Mesenchymal stem cell (in vitro differentiated cells and primary cell): ENCODE measurements at regions not wholly inside any gene's neighbourhood (a gene's known extent, or its start where the extent isn't known, plus 50 kb on each side); places are given as distances from the start of the nearest gene placed in this dataset.
"Not testable (repeated sequence)": the region's sequence is repeated elsewhere in the genome, so short reads cannot be mapped to it uniquely, and the experiment has no call there.

Experiments used
- DNase-seq: peaks from one replicate; pipeline ENCODE4 v3.0.0-alpha.2; 2013
- H2AFZ ChIP-seq: one replicate; pipeline ENCODE4 v1.6.1; 2013; ENCODE audit warnings: low read depth, mild to moderate bottlenecking, control low read depth, inconsistent platforms, low read length, moderate library complexity
- H2AK5ac ChIP-seq: 2 replicates; pipeline ENCODE4 v1.6.1; 2013; ENCODE audit warnings: low read length, moderate library complexity, mild to moderate bottlenecking, inconsistent platforms; ENCODE audit not compliant: severe bottlenecking
- H2BK120ac ChIP-seq: one replicate; pipeline ENCODE4 v1.6.1; 2013; ENCODE audit warnings: low read depth, mild to moderate bottlenecking, inconsistent platforms, low read length, moderate library complexity
- H2BK12ac ChIP-seq, 2 experiments: one replicate each; pipeline ENCODE4 v1.6.1; 2013; ENCODE audit warnings: inconsistent platforms in 2 of 2, low read length in 2 of 2, mild to moderate bottlenecking in 2 of 2, moderate library complexity in 2 of 2, control low read depth in 1 of 2
- H2BK15ac ChIP-seq: one replicate; pipeline ENCODE4 v1.6.1; 2013; ENCODE audit warnings: mild to moderate bottlenecking, low read depth, inconsistent platforms; ENCODE audit not compliant: poor library complexity, severe bottlenecking
- H2BK5ac ChIP-seq: 2 replicates; pipeline ENCODE4 v1.6.1; 2013; ENCODE audit warnings: low read depth, mild to moderate bottlenecking, low read length, control low read depth, inconsistent platforms; ENCODE audit not compliant: poor library complexity, severe bottlenecking
- H3K14ac ChIP-seq, 2 experiments: one replicate each; pipeline ENCODE4 v1.6.1; 2013; ENCODE audit warnings: inconsistent platforms in 2 of 2, low read length in 2 of 2, control low read depth in 1 of 2, mild to moderate bottlenecking in 1 of 2, moderate library complexity in 1 of 2
- H3K18ac ChIP-seq, 2 experiments: one replicate each; pipeline ENCODE4 v1.6.1; 2013; ENCODE audit warnings: inconsistent platforms in 2 of 2, low read length in 2 of 2, control low read depth in 1 of 2, low read depth in 1 of 2, mild to moderate bottlenecking in 1 of 2
- H3K23ac ChIP-seq, 2 experiments: one replicate each; pipeline ENCODE4 v1.6.1; 2013; ENCODE audit warnings: inconsistent platforms in 2 of 2, low read length in 2 of 2, mild to moderate bottlenecking in 2 of 2, moderate library complexity in 2 of 2, control low read depth in 1 of 2
- H3K27ac ChIP-seq: 2 replicates; pipeline ENCODE4 v1.5.1; 2013; ENCODE audit warnings: mild to moderate bottlenecking, moderate library complexity, low read length, control low read depth, inconsistent platforms; ENCODE audit not compliant: poor library complexity, severe bottlenecking
- H3K27me3 ChIP-seq, 2 experiments: 2 replicates each; pipeline versions ENCODE4 v1.6.1 to v1.7.0; 2013; ENCODE audit warnings: low read length in 2 of 2, mild to moderate bottlenecking in 2 of 2, moderate library complexity in 2 of 2, control low read depth in 1 of 2, inconsistent platforms in 1 of 2; ENCODE audit not compliant: control insufficient read depth in 1 of 2, insufficient read depth in 1 of 2
- H3K36me3 ChIP-seq, 2 experiments: 2 replicates each; pipeline versions ENCODE4 v1.6.1 to v1.7.0; 2013; ENCODE audit warnings: low read length in 2 of 2, control low read depth in 1 of 2, inconsistent platforms in 1 of 2, low read depth in 1 of 2, mild to moderate bottlenecking in 1 of 2; ENCODE audit not compliant: insufficient read depth in 2 of 2, control insufficient read depth in 1 of 2
- H3K4ac ChIP-seq, 2 experiments: one replicate each; pipeline ENCODE4 v1.6.1; 2013; ENCODE audit warnings: inconsistent platforms in 2 of 2, low read length in 2 of 2, mild to moderate bottlenecking in 2 of 2, moderate library complexity in 2 of 2, control low read depth in 1 of 2, low read depth in 1 of 2
- H3K4me1 ChIP-seq: 2 replicates; pipeline ENCODE4 v1.6.1; 2013; ENCODE audit warnings: low read depth, low read length, control low read depth; ENCODE audit not compliant: control insufficient read depth, insufficient read depth
- H3K4me2 ChIP-seq: 2 replicates; pipeline ENCODE4 v1.6.1; 2013; ENCODE audit warnings: low read length, mild to moderate bottlenecking, inconsistent platforms; ENCODE audit not compliant: poor library complexity, severe bottlenecking
- H3K4me3 ChIP-seq, 2 experiments: 2 replicates each; pipeline versions ENCODE4 v1.5.1 to v1.7.0; 2013; ENCODE audit warnings: low read length in 2 of 2, mild to moderate bottlenecking in 2 of 2, control low read depth in 1 of 2, low read depth in 1 of 2; ENCODE audit not compliant: insufficient read depth in 1 of 2
- H3K79me1 ChIP-seq: replicated peaks from 2 replicates; pipeline ENCODE4 v1.6.1; 2013; ENCODE audit warnings: mild to moderate bottlenecking, control low read depth, low read length, inconsistent platforms; ENCODE audit not compliant: poor library complexity, severe bottlenecking
- H3K9ac ChIP-seq: 2 replicates; pipeline ENCODE4 v1.7.0; 2013; ENCODE audit warnings: mild to moderate bottlenecking, low read length, moderate library complexity
- H3K9me3 ChIP-seq: 2 replicates; pipeline ENCODE4 v1.7.0; 2013; ENCODE audit warnings: mild to moderate bottlenecking, low read length; ENCODE audit not compliant: control insufficient read depth
- H4K8ac ChIP-seq: one replicate; pipeline ENCODE4 v1.6.1; 2013; ENCODE audit warnings: inconsistent platforms, mild to moderate bottlenecking, low read length, moderate library complexity
- H4K91ac ChIP-seq: one replicate; pipeline ENCODE4 v1.6.1; 2013; ENCODE audit warnings: mild to moderate bottlenecking, low read length, inconsistent platforms
- WGBS: methylation state at CpG from one replicate; pipeline ENCODE4 v1.1.7; 2013; ENCODE audit warnings: mixed read lengths; 5-methylcytosine and 5-hydroxymethylcytosine counted together

GRCh38 chr6:137811121-137811915 lies 55.7 kb upstream of the TNFAIP3 start:
- Histone ChIP-seq H3K9ac (peak overlapping the region; percentile 62), H3K14ac (no peak overlapping the region), H3K36me3 (no peaks in the 10 kb centered on the region), H2BK15ac (no peak overlapping the region), H3K4me1 (peaks cover 8% of the 10 kb centered on the region), H2AFZ (no peak overlapping the region), H4K91ac (no peak overlapping the region), H3K18ac (peak overlapping the region in 1 of 2 experiments; percentile 91), H3K23ac (no peak overlapping the region), H2BK120ac (peak overlapping the region; percentile 68), H2BK5ac (no peak overlapping the region), H3K9me3 (no peaks in the 10 kb centered on the region), H3K4ac (peak overlapping the region in 1 of 2 experiments; percentile 68), H3K4me3 (peak overlapping the region in 1 of 2 experiments; percentile 38), H3K4me2 (peak overlapping the region; percentile 45), H4K8ac (peak overlapping the region; percentile 35), H2BK12ac (peak overlapping the region in 1 of 2 experiments; percentile 21), H2AK5ac (no peak overlapping the region), H3K27ac (peak overlapping the region; percentile 25), H3K27me3 (no peaks in the 10 kb centered on the region), H3K79me1 (no peaks in the 10 kb centered on the region)
- DNase-seq = peak; percentile 99
- WGBS = 28% methylated on average over 13 of the region's 13 CpGs

- Histone ChIP-seq H3K36me3 (no peaks in the 10 kb centered on the region), H2BK12ac (no peak overlapping the region), H2AFZ (no peak overlapping the region), H3K9me3 (no peaks in the 10 kb centered on the region), H2BK120ac (no peak overlapping the region), H3K79me1 (no peaks in the 10 kb centered on the region), H2BK5ac (no peak overlapping the region), H2BK15ac (no peak overlapping the region), H4K8ac (no peak overlapping the region), H3K23ac (no peak overlapping the region), H3K4me2 (peak overlapping the region; percentile 45), H3K27ac (no peak overlapping the region), H3K27me3 (no peaks in the 10 kb centered on the region), H3K9ac (peak overlapping the region; percentile 62), H3K14ac (no peak overlapping the region), H3K18ac (peak overlapping the region in 1 of 2 experiments; percentile 91), H2AK5ac (no peak overlapping the region), H3K4me3 (no peak overlapping the region), H4K91ac (no peak overlapping the region), H3K4ac (peak overlapping the region in 1 of 2 experiments; percentile 68), H3K4me1 (peaks cover 8% of the 10 kb centered on the region)
- 28% methylated on average over 4 of the region's 6 CpGs for WGBS
- DNase-seq = no peak
These were observed 55.0 kb upstream of the TNFAIP3 start for GRCh38 chr6:137811916-137812553.

- no peak overlapping the region for H3K4ac ChIP-seq
- 97% methylated on average over 2 of the region's 4 CpGs for WGBS
These were observed 53.6 kb upstream of the TNFAIP3 start for GRCh38 chr6:137813308-137813970.

GRCh38 chr6:137814030-137814429 lies 53.0 kb upstream of the TNFAIP3 start:
- not testable (repeated sequence) for H2BK5ac ChIP-seq, H3K9me3 ChIP-seq, H3K4me3 ChIP-seq, H2AK5ac ChIP-seq, H2BK12ac ChIP-seq, H3K27ac ChIP-seq, H3K14ac ChIP-seq, H4K91ac ChIP-seq, H3K27me3 ChIP-seq, H3K4me2 ChIP-seq, H3K4me1 ChIP-seq, H2BK15ac ChIP-seq, H3K18ac ChIP-seq, H3K79me1 ChIP-seq, H2AFZ ChIP-seq, H3K4ac ChIP-seq, H3K9ac ChIP-seq, DNase-seq, H3K23ac ChIP-seq, H2BK120ac ChIP-seq, H3K36me3 ChIP-seq, H4K8ac ChIP-seq
- no CpG with 5 or more reads among the region's 3 CpGs for WGBS

More at GRCh38 chr6:137813308-137813970, 53.6 kb upstream of the TNFAIP3 start:
- no peak for DNase-seq
- Histone ChIP-seq H3K36me3 (no peaks in the 10 kb centered on the region), H3K27me3 (no peaks in the 10 kb centered on the region), H3K27ac (no peak overlapping the region), H2BK15ac (no peak overlapping the region), H4K91ac (no peak overlapping the region), H2BK5ac (no peak overlapping the region), H2BK12ac (no peak overlapping the region), H2AK5ac (no peak overlapping the region), H3K79me1 (no peaks in the 10 kb centered on the region), H3K14ac (no peak overlapping the region), H3K18ac (peak overlapping the region in 1 of 2 experiments; percentile 18), H2AFZ (no peak overlapping the region), H2BK120ac (no peak overlapping the region), H3K4me1 (peaks cover 7% of the 10 kb centered on the region), H3K4me3 (no peak overlapping the region), H3K23ac (no peak overlapping the region), H4K8ac (no peak overlapping the region), H3K4me2 (no peak overlapping the region), H3K9ac (no peak overlapping the region), H3K9me3 (no peaks in the 10 kb centered on the region)
